ENCODE measurements at regions not wholly inside any gene's neighbourhood (a gene's known extent, or its start where the extent isn't known, plus 50 kb on each side); places are given as distances from the start of the nearest gene placed in this dataset.

GRCh38 chr3:168497741-168498140 lies 402.0 kb upstream of the GOLIM4 start:
- TF ChIP-seq CTCF (IDR thresholded peaks at IDR 0.05; ENCODE audit: low read length) (no peak), EZH2 (IDR thresholded peaks at IDR 0.05; ENCODE audit: borderline replicate concordance, low read length) (no peak)
